Inferior parietal cortex (tissue), 1 donor: ENCODE measurements at regions not wholly inside any gene's neighbourhood (a gene's known extent, or its start where the extent isn't known, plus 50 kb on each side); places are given as distances from the start of the nearest gene placed in this dataset.
"Not testable (repeated sequence)": the region's sequence is repeated elsewhere in the genome, so short reads cannot be mapped to it uniquely, and the experiment has no call there.

Experiments used
- DNase-seq: peaks from one replicate; pipeline ENCODE4 v3.0.0-alpha.2; 2016; ENCODE audit errors: extremely low spot score

GRCh38 chr10:44564790-44565189 lies 179.9 kb upstream of the CXCL12 start:
- no peak for DNase-seq

GRCh38 chr10:44566786-44567185 lies 181.9 kb upstream of the CXCL12 start:
- no peak for DNase-seq

- DNase-seq = no peak
These were observed 182.6 kb upstream of the CXCL12 start for GRCh38 chr10:44567471-44567870.

- DNase-seq = no peak
These were observed 184.5 kb upstream of the CXCL12 start for GRCh38 chr10:44569193-44570091.

GRCh38 chr10:44571701-44572100 lies 186.8 kb upstream of the CXCL12 start:
- no peak for DNase-seq

GRCh38 chr10:44572146-44572545 lies 187.2 kb upstream of the CXCL12 start:
- DNase-seq = no peak

- DNase-seq = no peak
These were observed 188.9 kb upstream of the CXCL12 start for GRCh38 chr10:44573821-44574220.

GRCh38 chr10:44574596-44575480 lies 189.9 kb upstream of the CXCL12 start:
- no peak for DNase-seq

GRCh38 chr10:44575601-44576380 lies 190.9 kb upstream of the CXCL12 start:
- no peak for DNase-seq

- DNase-seq = no peak
These were observed 191.8 kb upstream of the CXCL12 start for GRCh38 chr10:44576702-44577191.

- no peak for DNase-seq
These were observed 192.6 kb upstream of the CXCL12 start for GRCh38 chr10:44577533-44577932.

GRCh38 chr10:44578271-44578670 lies 193.4 kb upstream of the CXCL12 start:
- DNase-seq = no peak

- not testable (repeated sequence) for DNase-seq
These were observed 194.1 kb upstream of the CXCL12 start for GRCh38 chr10:44578963-44579362.

- DNase-seq = no peak
These were observed 197.1 kb upstream of the CXCL12 start for GRCh38 chr10:44581996-44582395.

- no peak for DNase-seq
These were observed 202.8 kb upstream of the CXCL12 start for GRCh38 chr10:44587488-44588318.

GRCh38 chr10:44589181-44589943 lies 204.5 kb upstream of the CXCL12 start:
- DNase-seq = no peak

- DNase-seq = no peak
These were observed 205.1 kb upstream of the CXCL12 start for GRCh38 chr10:44589944-44590449.

GRCh38 chr10:44591911-44592310 lies 207.0 kb upstream of the CXCL12 start:
- DNase-seq = no peak

GRCh38 chr10:44593952-44594351 lies 209.1 kb upstream of the CXCL12 start:
- DNase-seq = no peak

- no peak for DNase-seq
These were observed 222.2 kb upstream of the CXCL12 start for GRCh38 chr10:44607116-44607515.
